ENCODE measurements at regions not wholly inside any gene's neighbourhood (a gene's known extent, or its start where the extent isn't known, plus 50 kb on each side); places are given as distances from the start of the nearest gene placed in this dataset.

DNA sequence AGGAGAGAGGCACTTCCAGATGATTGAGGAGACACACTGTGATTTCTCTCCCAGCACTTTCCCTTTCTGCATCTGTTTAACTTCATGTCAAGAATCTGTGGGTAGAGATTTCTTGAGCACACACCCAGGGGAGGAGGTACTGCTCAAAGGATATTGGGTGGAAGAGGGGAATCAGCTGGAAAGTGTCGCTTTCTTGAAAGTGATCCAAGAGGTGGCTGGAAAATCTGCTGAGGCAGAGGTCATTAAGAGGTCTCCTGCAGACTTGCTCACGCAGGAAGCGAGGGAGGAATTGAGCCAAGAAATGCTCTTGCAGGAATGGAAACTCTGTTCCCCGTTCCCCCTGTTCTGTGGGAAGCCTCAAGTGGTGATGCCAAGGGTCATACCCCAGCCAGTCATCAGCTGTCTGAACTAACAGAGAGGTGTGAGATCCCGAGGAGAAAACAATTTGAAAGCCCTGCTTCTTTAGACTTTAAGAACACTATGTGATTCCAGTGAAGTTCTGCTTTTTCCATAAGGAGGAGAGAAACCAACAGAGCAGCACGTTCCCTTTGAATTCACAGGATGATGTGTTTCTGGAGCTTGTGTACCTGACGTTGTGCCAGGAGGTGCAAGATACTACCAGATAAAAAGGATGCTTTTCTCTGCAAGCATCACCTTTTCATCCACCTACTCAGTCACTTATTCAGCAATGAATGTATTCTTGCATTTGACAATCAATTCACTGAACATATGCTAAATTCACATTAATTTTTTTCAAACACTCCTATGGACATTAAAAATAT lies 163.4 kb upstream of the GPR12 start:
- no peak for ATAC-seq
- no peaks in the 10 kb centered on the region for H3K9me3 ChIP-seq (replicated peaks; ENCODE audit: control insufficient read depth, insufficient read depth, low read length)
- peaks cover 2 to 8% of the 10 kb centered on the region in 2 experiments; a peak in 2 of 4 replicates for H3K27me3 ChIP-seq (replicated peaks in 1 of 2; ENCODE audit: control insufficient read depth in 2 of 2, insufficient read depth in 2 of 2, low read length in 1 of 2)
- FAIRE-seq: no peak
- no peak overlapping the region for H3K27ac ChIP-seq (ENCODE audit: control insufficient read depth, insufficient read depth)
- WGBS (ENCODE audit: insufficient coverage, insufficient replicate concordance, low lambda C conversion rate, missing lambda C conversion rate): 14% methylated on average over 7 of the region's 7 CpGs
- no peak overlapping the region for H3K4me3 ChIP-seq
- intact Hi-C loops (cut with micrococcal nuclease; ENCODE audit: unreplicated experiment) (no loop called here), in situ Hi-C loops (cut with MboI) (no loop called here)
- no peaks in the 10 kb centered on the region for H3K36me3 ChIP-seq (ENCODE audit: control insufficient read depth in 2 of 2, insufficient read depth in 2 of 2, low read length in 1 of 2)
- RAD21 ChIA-PET (ENCODE audit: unreplicated experiment): no interaction called here
- POLR2A ChIA-PET: no interaction called here
- SMC1A ChIA-PET (ENCODE audit: uncharacterized antibody, unreplicated experiment): no interaction called here
- CTCF ChIA-PET: no interaction called here
- no peak overlapping the region for H2AFZ ChIP-seq (ENCODE audit: control insufficient read depth, low read depth, low read length)
- no peaks in the 10 kb centered on the region for H3K4me1 ChIP-seq (ENCODE audit: control insufficient read depth, insufficient read depth, low read length)
- no peaks in the 10 kb centered on the region for H4K20me1 ChIP-seq (ENCODE audit: control insufficient read depth, insufficient read depth)
- BruUV-seq (replicated peaks): no TSS peak
- no peak overlapping the region for H3K9ac ChIP-seq (ENCODE audit: control insufficient read depth, insufficient read depth, low read length)
- DNase-seq (ENCODE audit: low read depth, low spot score): no peak
- H3K79me2 ChIP-seq (ENCODE audit: control insufficient read depth, insufficient read depth, low read length): no peaks in the 10 kb centered on the region
- no peak overlapping the region for H3K4me2 ChIP-seq (ENCODE audit: control insufficient read depth, insufficient read depth)
- TF ChIP-seq SUPT20H (IDR thresholded peaks at IDR 0.05; ENCODE audit: borderline replicate concordance, control insufficient read depth, low read depth, low read length) (no peak), TCF3 (IDR thresholded peaks at IDR 0.05; ENCODE audit: borderline replicate concordance, insufficient read depth, low read depth, low read length) (no peak), NFXL1 (IDR thresholded peaks at IDR 0.05; ENCODE audit: borderline replicate concordance) (no peak), MXI1 (IDR thresholded peaks at IDR 0.05; ENCODE audit: low read depth, low read length) (no peak), ZNF24 (IDR thresholded peaks at IDR 0.05) (no peak), KDM1A (IDR thresholded peaks at IDR 0.05; ENCODE audit: borderline replicate concordance) (no peak)
- TF ChIP-seq, protein P1, sequence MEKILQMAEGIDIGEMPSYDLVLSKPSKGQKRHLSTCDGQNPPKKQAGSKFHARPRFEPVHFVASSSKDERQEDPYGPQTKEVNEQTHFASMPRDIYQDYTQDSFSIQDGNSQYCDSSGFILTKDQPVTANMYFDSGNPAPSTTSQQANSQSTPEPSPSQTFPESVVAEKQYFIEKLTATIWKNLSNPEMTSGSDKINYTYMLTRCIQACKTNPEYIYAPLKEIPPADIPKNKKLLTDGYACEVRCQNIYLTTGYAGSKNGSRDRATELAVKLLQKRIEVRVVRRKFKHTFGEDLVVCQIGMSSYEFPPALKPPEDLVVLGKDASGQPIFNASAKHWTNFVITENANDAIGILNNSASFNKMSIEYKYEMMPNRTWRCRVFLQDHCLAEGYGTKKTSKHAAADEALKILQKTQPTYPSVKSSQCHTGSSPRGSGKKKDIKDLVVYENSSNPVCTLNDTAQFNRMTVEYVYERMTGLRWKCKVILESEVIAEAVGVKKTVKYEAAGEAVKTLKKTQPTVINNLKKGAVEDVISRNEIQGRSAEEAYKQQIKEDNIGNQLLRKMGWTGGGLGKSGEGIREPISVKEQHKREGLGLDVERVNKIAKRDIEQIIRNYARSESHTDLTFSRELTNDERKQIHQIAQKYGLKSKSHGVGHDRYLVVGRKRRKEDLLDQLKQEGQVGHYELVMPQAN (conservative IDR thresholded peaks at IDR 0.05): no peak
- TF ChIP-seq, protein P2, sequence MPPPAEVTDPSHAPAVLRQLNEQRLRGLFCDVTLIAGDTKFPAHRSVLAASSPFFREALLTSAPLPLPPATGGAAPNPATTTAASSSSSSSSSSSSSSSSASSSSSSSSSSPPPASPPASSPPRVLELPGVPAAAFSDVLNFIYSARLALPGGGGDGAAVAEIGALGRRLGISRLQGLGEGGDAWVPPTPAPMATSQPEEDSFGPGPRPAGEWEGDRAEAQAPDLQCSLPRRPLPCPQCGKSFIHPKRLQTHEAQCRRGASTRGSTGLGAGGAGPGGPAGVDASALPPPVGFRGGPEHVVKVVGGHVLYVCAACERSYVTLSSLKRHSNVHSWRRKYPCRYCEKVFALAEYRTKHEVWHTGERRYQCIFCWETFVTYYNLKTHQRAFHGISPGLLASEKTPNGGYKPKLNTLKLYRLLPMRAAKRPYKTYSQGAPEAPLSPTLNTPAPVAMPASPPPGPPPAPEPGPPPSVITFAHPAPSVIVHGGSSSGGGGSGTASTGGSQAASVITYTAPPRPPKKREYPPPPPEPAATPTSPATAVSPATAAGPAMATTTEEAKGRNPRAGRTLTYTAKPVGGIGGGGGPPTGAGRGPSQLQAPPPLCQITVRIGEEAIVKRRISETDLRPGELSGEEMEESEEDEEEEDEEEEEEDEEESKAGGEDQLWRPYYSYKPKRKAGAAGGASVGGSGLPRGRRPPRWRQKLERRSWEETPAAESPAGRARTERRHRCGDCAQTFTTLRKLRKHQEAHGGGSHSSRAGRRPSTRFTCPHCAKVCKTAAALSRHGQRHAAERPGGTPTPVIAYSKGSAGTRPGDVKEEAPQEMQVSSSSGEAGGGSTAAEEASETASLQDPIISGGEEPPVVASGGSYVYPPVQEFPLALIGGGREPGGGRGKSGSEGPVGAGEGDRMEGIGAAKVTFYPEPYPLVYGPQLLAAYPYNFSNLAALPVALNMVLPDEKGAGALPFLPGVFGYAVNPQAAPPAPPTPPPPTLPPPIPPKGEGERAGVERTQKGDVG (CRISPR knock-in tag; IDR thresholded peaks at IDR 0.05): no peak
- TF ChIP-seq, protein P3, sequence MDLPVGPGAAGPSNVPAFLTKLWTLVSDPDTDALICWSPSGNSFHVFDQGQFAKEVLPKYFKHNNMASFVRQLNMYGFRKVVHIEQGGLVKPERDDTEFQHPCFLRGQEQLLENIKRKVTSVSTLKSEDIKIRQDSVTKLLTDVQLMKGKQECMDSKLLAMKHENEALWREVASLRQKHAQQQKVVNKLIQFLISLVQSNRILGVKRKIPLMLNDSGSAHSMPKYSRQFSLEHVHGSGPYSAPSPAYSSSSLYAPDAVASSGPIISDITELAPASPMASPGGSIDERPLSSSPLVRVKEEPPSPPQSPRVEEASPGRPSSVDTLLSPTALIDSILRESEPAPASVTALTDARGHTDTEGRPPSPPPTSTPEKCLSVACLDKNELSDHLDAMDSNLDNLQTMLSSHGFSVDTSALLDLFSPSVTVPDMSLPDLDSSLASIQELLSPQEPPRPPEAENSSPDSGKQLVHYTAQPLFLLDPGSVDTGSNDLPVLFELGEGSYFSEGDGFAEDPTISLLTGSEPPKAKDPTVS (IDR thresholded peaks at IDR 0.05; ENCODE audit: low read depth, low read length): no peak
- TF ChIP-seq, protein P4, sequence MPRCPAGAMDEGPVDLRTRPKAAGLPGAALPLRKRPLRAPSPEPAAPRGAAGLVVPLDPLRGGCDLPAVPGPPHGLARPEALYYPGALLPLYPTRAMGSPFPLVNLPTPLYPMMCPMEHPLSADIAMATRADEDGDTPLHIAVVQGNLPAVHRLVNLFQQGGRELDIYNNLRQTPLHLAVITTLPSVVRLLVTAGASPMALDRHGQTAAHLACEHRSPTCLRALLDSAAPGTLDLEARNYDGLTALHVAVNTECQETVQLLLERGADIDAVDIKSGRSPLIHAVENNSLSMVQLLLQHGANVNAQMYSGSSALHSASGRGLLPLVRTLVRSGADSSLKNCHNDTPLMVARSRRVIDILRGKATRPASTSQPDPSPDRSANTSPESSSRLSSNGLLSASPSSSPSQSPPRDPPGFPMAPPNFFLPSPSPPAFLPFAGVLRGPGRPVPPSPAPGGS (IDR thresholded peaks at IDR 0.05; ENCODE audit: borderline replicate concordance, insufficient read depth, low read depth, low read length, poor library complexity, severe bottlenecking): no peak

Measured in GM12878 (cell line).